HAP-1 (cell line): ENCODE measurements at regions not wholly inside any gene's neighbourhood (a gene's known extent, or its start where the extent isn't known, plus 50 kb on each side); places are given as distances from the start of the nearest gene placed in this dataset.

ENCODE experiments used
- DNase-seq, 2 experiments: peaks; one replicate each; pipeline ENCODE4 v3.0.0-alpha.2; 2016 to 2020; ENCODE audit warnings: low spot score in 2 of 2
- H3K27me3 ChIP-seq: fragments of 250-450 bp; sonication (Bioruptor Pico); 2 replicates; pipeline ENCODE4 v1.5.1; 2020; ENCODE audit warnings: low read depth, mild to moderate bottlenecking, moderate library complexity
- H3K36me3 ChIP-seq: fragments of 250-450 bp; sonication (Bioruptor Pico); replicated peaks from 2 replicates; pipeline ENCODE4 v1.5.1; 2020; ENCODE audit warnings: mild to moderate bottlenecking
- H3K4me1 ChIP-seq: fragments of 250-450 bp; sonication (Bioruptor Pico); 2 replicates; pipeline ENCODE4 v1.5.1; 2020; ENCODE audit warnings: mild to moderate bottlenecking
- H3K4me3 ChIP-seq: fragments of 250-450 bp; sonication (Bioruptor Pico); 2 replicates; pipeline ENCODE4 v1.5.1; 2020; ENCODE audit warnings: mild to moderate bottlenecking, moderate library complexity
- H3K9me3 ChIP-seq: fragments of 250-450 bp; sonication (Bioruptor Pico); 2 replicates; pipeline ENCODE4 v1.5.1; 2020; ENCODE audit warnings: mild to moderate bottlenecking, moderate library complexity
- in situ Hi-C: fragments of 300-500 bp; cut with MboI; formaldehyde crosslinking; loops from 3 replicates; pipeline ENCODE4 v1.14.3; 2020; ENCODE audit warnings: low sequenced_read_pairs, inconsistent platforms, mixed read lengths

DNA sequence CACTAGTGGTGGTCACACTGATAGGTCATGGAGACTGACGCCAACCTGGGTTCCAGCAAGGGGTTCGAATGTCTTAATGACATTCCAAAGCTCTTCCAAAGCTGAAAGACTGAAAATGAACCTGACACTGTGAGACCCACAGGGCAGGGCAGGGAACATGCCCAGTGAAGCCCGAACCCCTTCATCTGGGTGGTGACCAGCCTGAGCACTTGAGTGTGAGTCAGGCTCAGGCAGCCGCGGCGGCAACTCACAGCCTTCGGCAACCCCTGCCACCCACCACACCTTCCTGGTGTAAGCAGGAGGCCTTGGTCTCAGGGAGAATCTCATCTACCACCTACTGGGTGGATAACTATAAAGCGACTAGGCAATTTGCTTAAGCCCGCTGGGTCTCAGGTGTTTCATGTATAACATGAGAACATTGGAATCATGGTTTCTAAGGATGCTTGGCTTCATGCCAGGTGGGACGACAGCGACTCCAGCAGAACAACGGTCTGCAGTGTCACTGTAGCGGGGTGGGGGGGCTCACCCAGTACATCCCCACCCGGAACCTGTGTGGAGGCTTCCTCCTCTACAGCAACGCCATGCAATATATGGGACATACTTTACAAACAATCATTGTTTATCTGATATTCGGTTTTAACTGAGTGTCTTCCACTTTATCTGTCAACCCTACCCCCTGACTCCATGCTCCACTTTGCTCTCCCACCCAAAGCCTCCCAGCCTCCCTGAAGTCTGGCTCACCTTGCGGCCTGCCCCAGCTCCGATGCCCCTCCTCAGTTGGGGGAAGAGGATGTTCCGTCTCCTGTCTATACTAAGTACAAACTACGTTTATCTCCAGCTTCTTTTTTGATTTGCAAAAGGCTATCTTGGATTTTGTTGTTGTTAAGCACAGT is 125.0 kb upstream of the MEF2A start:
- DNase-seq: peak in 1 of 2 experiments; percentile 7
- Histone ChIP-seq H3K4me3 (no peak overlapping the region), H3K9me3 (no peaks in the 10 kb centered on the region), H3K27me3 (no peaks in the 10 kb centered on the region), H3K4me1 (peaks cover 19% of the 10 kb centered on the region), H3K36me3 (no peaks in the 10 kb centered on the region)
- in situ Hi-C loops: no loop called here

DNA sequence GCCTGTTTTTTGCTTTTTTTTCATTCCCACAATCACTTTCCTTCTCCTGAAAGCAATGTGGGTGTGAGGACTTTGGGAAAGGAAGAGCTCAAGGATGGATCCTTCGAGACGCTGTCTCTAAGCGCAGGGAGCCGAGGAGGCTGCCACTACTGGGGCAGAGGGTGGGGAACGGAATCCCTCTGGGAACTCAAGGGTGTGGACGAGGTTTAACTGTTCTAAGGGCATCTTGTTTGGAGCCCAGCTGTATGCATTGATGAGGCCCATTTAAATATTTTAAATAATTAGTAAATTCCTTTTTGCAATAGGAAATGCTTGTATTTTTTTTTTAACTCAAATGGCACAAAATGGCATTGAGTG is 124.4 kb upstream of the MEF2A start:
- peaks cover 21% of the 10 kb centered on the region for H3K4me1 ChIP-seq
- no peak for DNase-seq
- no peaks in the 10 kb centered on the region for H3K9me3 ChIP-seq
- in situ Hi-C loops: no loop called here
- H3K4me3 ChIP-seq: no peak overlapping the region
- no peaks in the 10 kb centered on the region for H3K27me3 ChIP-seq
- no peaks in the 10 kb centered on the region for H3K36me3 ChIP-seq

GRCh38 chr15:99441871-99442251 is 123.9 kb upstream of the MEF2A start:
- Histone ChIP-seq H3K9me3 (no peaks in the 10 kb centered on the region), H3K4me3 (no peak overlapping the region), H3K4me1 (peaks cover 21% of the 10 kb centered on the region), H3K36me3 (no peaks in the 10 kb centered on the region), H3K27me3 (no peaks in the 10 kb centered on the region)
- in situ Hi-C loops: no loop called here
- DNase-seq: peak in 1 of 2 experiments; percentile 3

- no peaks in the 10 kb centered on the region for H3K27me3 ChIP-seq
- peak in 1 of 2 experiments; percentile 36 for DNase-seq
- H3K4me1 ChIP-seq: peaks cover 21% of the 10 kb centered on the region
- H3K4me3 ChIP-seq: no peak overlapping the region
- no peaks in the 10 kb centered on the region for H3K36me3 ChIP-seq
- in situ Hi-C loops: no loop called here
- H3K9me3 ChIP-seq: no peaks in the 10 kb centered on the region
These were observed 123.4 kb upstream of the MEF2A start for GRCh38 chr15:99442252-99442897.

DNA sequence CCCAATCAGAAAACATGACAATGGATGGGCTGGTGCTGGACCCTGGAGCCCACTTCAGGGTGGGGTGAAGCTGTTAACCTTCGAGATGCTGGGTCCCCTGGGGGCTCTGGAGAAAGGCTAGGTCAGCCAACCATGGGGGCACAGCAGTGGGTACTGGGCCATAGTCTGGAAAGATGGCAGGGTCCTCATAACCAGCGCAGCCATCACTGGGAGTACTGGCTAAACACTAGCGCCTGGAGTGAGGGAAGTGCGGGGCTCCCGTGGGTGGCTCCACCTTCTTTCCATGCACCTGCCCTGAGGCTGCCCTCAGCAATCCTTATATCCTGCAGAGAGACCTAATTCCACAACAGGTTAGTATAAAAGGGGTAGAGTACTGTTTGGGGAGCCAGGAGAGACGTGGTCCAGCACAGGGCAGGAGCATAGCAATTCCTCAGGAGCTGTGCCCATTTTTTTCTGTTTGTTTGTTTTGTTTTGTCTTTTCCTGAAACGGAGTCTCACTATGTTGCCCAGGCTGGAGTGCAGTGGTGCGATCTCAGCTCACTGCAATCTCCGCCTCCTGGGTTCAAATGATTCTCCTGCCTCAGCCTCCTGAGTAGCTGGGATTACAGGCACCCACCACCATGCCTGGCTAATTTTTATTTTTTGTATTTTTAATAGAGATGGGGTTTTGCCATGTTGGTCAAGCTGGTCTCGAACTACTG is 122.6 kb upstream of the MEF2A start:
- DNase-seq: no peak
- H3K9me3 ChIP-seq: no peaks in the 10 kb centered on the region
- no peak overlapping the region for H3K4me3 ChIP-seq
- no peaks in the 10 kb centered on the region for H3K27me3 ChIP-seq
- in situ Hi-C loops: no loop called here
- no peaks in the 10 kb centered on the region for H3K36me3 ChIP-seq
- peaks cover 21% of the 10 kb centered on the region for H3K4me1 ChIP-seq

DNA sequence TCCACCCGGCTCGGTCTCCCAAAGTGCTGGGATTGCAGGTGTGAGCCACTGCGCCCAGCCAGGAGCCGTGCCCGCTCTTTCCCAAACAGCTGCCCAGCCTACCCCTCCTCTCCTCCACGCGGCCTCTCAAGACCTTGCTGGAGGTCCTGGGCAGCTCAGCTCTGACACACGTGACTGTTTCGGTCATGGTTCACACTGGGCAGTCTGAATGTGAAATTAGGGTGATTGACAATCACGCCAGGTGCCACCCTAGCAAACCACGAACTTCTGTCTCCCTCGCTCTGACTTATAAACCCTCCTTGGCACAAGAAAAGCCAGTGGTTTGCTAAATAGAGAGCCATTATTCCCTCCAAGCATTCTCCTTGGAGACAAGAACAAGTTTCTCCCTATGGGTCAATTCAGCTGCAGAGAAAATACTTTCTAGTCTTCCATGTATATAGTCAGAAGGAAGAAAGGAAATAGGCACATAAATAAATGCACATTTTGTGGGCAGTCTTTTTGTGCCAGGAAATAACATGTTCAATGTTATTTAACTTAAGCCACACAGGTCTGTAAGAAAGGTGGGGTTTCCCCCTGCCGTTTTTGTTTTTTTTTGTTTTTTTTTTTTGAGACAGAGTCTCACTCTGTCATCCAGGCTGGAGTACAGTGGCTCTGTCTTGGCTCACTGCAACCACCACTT is 121.9 kb upstream of the MEF2A start:
- H3K4me1 ChIP-seq: peaks cover 21% of the 10 kb centered on the region
- H3K27me3 ChIP-seq: no peaks in the 10 kb centered on the region
- no peaks in the 10 kb centered on the region for H3K9me3 ChIP-seq
- no peaks in the 10 kb centered on the region for H3K36me3 ChIP-seq
- H3K4me3 ChIP-seq: no peak overlapping the region
- in situ Hi-C loops: no loop called here
- peak in 1 of 2 experiments; percentile 7 for DNase-seq

DNA sequence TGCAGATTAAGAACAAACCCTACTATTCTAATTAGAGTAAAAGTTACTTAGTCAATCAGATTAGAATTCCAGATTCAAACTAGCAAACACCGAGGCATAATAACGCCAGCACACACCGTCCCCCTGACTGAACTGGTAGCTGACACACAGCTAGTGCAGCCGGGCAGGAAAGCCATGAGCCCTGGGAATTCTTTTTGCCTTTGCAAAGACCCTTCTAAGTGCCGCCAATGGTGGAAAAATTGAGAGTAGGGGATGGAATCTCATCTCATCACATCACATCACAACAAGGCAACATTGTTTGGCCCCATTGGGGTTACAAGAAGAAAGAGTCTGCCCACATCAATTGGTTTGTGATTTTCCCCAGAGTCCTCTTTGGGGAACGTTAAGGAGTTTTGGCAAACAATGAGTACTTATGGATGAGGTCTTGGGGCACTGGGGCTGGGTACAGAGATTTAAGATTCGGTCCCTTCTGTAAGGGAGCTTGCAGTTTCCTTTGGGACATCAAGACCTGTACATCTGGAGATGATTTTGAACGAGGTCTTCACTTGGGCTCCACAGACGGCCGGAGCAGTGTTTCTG is 120.4 kb upstream of the MEF2A start:
- no peaks in the 10 kb centered on the region for H3K9me3 ChIP-seq
- H3K4me1 ChIP-seq: peaks cover 28% of the 10 kb centered on the region
- H3K27me3 ChIP-seq: no peaks in the 10 kb centered on the region
- no peaks in the 10 kb centered on the region for H3K36me3 ChIP-seq
- no peak overlapping the region for H3K4me3 ChIP-seq
- DNase-seq: peak in 1 of 2 experiments; percentile 51
- in situ Hi-C loops: no loop called here

DNA sequence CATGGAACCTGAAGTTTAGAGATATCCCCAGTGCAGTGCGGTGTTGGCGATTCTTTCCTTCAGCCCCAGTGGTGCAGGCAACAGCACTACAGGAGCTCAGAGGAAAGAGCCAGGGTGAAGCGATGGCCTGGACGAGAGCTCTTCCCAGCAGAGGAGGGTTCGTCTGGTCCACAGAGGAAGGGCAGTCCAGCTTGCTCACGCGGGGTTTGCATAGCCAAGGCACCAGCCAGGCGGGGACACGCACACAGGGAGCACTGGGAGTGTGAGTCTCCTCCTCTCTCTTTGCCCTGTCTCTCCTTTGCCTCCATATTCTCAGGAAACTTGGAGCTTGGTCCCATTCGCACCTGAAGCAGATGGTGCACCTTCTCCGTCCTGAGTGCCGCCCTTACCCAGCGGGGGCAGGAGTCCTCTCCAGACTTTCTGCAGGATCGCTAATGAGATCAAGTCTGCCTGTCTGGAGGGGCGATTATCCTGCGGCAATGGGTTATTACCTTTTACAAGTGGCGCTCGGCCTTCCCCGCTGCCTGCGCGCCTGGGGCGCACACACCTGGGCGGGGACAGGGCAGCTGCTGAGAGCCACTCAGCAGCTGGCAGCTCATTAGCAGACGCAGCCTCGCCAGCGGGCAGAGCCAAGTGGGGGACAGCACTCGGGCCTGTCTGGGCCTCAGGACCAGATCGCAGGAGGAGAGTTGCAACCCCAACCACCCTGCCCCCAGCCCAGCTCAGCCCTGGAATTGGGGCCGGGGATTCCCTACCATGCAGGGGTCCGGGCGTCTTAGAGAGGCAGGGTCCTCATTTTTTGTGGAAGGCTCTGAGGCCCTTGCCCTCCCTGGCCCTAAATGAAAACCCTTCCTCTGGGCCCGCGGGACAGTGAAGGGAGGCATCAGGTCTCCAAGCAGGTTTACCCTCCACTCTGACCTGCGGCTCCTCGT is 119.0 kb upstream of the MEF2A start:
- in situ Hi-C loops: no loop called here
- Histone ChIP-seq H3K27me3 (no peaks in the 10 kb centered on the region), H3K4me1 (peaks cover 37% of the 10 kb centered on the region), H3K4me3 (no peak overlapping the region), H3K9me3 (no peaks in the 10 kb centered on the region), H3K36me3 (no peaks in the 10 kb centered on the region)
- peak in 1 of 2 experiments; percentile 5 for DNase-seq

- H3K4me3 ChIP-seq: no peak overlapping the region
These were observed 118.0 kb upstream of the MEF2A start for GRCh38 chr15:99447497-99448371.

GRCh38 chr15:99449514-99449913 is 116.3 kb upstream of the MEF2A start:
- Histone ChIP-seq H3K9me3 (no peaks in the 10 kb centered on the region), H3K4me1 (peaks cover 27% of the 10 kb centered on the region), H3K36me3 (no peaks in the 10 kb centered on the region), H3K27me3 (no peaks in the 10 kb centered on the region), H3K4me3 (no peak overlapping the region)
- in situ Hi-C loops: no loop called here
- DNase-seq: peak in 1 of 2 experiments; percentile 6

More at GRCh38 chr15:99447497-99448371, 118.0 kb upstream of the MEF2A start:
- peak in 1 of 2 experiments; percentile 21 for DNase-seq
- no peaks in the 10 kb centered on the region for H3K27me3 ChIP-seq
- no peaks in the 10 kb centered on the region for H3K9me3 ChIP-seq
- H3K4me1 ChIP-seq: peaks cover 29% of the 10 kb centered on the region
- no peaks in the 10 kb centered on the region for H3K36me3 ChIP-seq
- in situ Hi-C loops: no loop called here

GRCh38 chr15:99450896-99451358 is 114.9 kb upstream of the MEF2A start:
- Histone ChIP-seq H3K4me3 (no peak overlapping the region), H3K4me1 (peaks cover 16% of the 10 kb centered on the region), H3K9me3 (no peaks in the 10 kb centered on the region), H3K36me3 (no peaks in the 10 kb centered on the region), H3K27me3 (no peaks in the 10 kb centered on the region)
- peak; percentile 61 to 92 for DNase-seq
- in situ Hi-C loops: no loop called here

DNA sequence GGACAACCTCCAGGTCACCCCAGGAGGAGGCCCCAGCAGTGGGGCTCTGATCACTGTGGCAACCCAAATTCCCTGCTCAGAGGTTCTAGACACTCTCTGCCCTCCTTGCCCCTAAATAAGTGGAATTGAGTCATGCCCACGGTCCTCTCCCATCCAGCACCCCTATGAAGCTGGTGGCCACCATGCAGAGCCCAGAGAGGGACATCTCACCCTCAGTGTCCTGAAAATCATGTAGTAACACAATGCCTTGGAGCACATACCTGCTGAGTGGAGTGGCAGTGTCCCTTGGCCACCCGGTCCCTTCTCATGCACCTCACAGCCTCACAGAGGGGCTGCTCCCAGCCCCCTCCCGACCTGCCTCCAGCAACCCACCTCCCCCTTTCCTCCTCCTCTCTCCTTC is 114.3 kb upstream of the MEF2A start:
- no peaks in the 10 kb centered on the region for H3K9me3 ChIP-seq
- H3K4me3 ChIP-seq: no peak overlapping the region
- in situ Hi-C loops: no loop called here
- peaks cover 16% of the 10 kb centered on the region for H3K4me1 ChIP-seq
- no peak for DNase-seq
- no peaks in the 10 kb centered on the region for H3K36me3 ChIP-seq
- no peaks in the 10 kb centered on the region for H3K27me3 ChIP-seq
